Fibroblast of mammary gland (primary cell): ENCODE measurements at regions not wholly inside any gene's neighbourhood (a gene's known extent, or its start where the extent isn't known, plus 50 kb on each side); places are given as distances from the start of the nearest gene placed in this dataset.
"Not testable (repeated sequence)": the region's sequence is repeated elsewhere in the genome, so short reads cannot be mapped to it uniquely, and the experiment has no call there.

Experiments used
- DNase-seq: peaks from one replicate; pipeline ENCODE4 v3.0.0-alpha.2; 2010; ENCODE audit warnings: low read depth
- H3K4me3 ChIP-seq: 2 replicates; pipeline ENCODE4 v1.5.1; 2011; ENCODE audit warnings: low read depth, mild to moderate bottlenecking, low read length, moderate library complexity; ENCODE audit not compliant: control insufficient read depth
- CTCF ChIP-seq: conservative IDR thresholded peaks from 2 replicates; pipeline ENCODE4 v1.5.1; 2011; ENCODE audit warnings: low read depth, low read length, inconsistent platforms; ENCODE audit not compliant: control insufficient read depth, insufficient read depth

GRCh38 chr4:84312426-84313012 lies 186.6 kb downstream of the NKX6-1 start:
- no peak overlapping the region for H3K4me3 ChIP-seq
- DNase-seq: no peak
- TF ChIP-seq CTCF: no peak

- TF ChIP-seq CTCF: no peak
- H3K4me3 ChIP-seq: no peak overlapping the region
- DNase-seq: no peak
These were observed 189.9 kb downstream of the NKX6-1 start for GRCh38 chr4:84309191-84309590.

- not testable (repeated sequence) for DNase-seq, H3K4me3 ChIP-seq
These were observed 200.3 kb downstream of the NKX6-1 start for GRCh38 chr4:84298719-84299254.

GRCh38 chr4:84298023-84298718 lies 200.9 kb downstream of the NKX6-1 start:
- H3K4me3 ChIP-seq: no peak overlapping the region
- no peak for DNase-seq
- no peak for TF ChIP-seq CTCF

GRCh38 chr4:84291969-84292368 lies 207.1 kb downstream of the NKX6-1 start:
- no peak for TF ChIP-seq CTCF
- DNase-seq: no peak
- no peak overlapping the region for H3K4me3 ChIP-seq

- no peak for TF ChIP-seq CTCF
- no peak overlapping the region for H3K4me3 ChIP-seq
These were observed 213.0 kb downstream of the NKX6-1 start for GRCh38 chr4:84286048-84286447.

GRCh38 chr4:84279678-84280077 lies 219.4 kb downstream of the NKX6-1 start:
- H3K4me3 ChIP-seq: no peak overlapping the region
- no peak for TF ChIP-seq CTCF
- no peak for DNase-seq

More at GRCh38 chr4:84286048-84286447, 213.0 kb downstream of the NKX6-1 start:
- DNase-seq: no peak
